ENCODE measurements at regions not wholly inside any gene's neighbourhood (a gene's known extent, or its start where the extent isn't known, plus 50 kb on each side); places are given as distances from the start of the nearest gene placed in this dataset.

- TF ChIP-seq CTCF (conservative IDR thresholded peaks at IDR 0.05 in 1 of 2, IDR thresholded peaks at IDR 0.05 in 1 of 2; ENCODE audit: low read depth in 1 of 2, low read length in 2 of 2) = no peak
- TF ChIP-seq EZH2 (IDR thresholded peaks at IDR 0.05; ENCODE audit: low read length, missing control alignments) = no peak
Observed at GRCh38 chr7:17234030-17234397, 64.4 kb upstream of the AHR start.

Measured in fibroblast of lung (primary cell).